GM18505 (cell line): ENCODE measurements at regions not wholly inside any gene's neighbourhood (a gene's known extent, or its start where the extent isn't known, plus 50 kb on each side); places are given as distances from the start of the nearest gene placed in this dataset.

Source experiments
- ATAC-seq: cut with Tn5 transposase; IDR thresholded peaks from one replicate; pipeline ENCODE4 v1.9.1; 2021; ENCODE audit not compliant: unreplicated experiment
- POLR2A ChIP-seq: IDR thresholded peaks from 4 replicates; pipeline ENCODE4 v1.6.1; 2011; ENCODE audit warnings: borderline replicate concordance; ENCODE audit not compliant: insufficient read depth, insufficient read length; ENCODE audit errors: extremely low read depth

DNA sequence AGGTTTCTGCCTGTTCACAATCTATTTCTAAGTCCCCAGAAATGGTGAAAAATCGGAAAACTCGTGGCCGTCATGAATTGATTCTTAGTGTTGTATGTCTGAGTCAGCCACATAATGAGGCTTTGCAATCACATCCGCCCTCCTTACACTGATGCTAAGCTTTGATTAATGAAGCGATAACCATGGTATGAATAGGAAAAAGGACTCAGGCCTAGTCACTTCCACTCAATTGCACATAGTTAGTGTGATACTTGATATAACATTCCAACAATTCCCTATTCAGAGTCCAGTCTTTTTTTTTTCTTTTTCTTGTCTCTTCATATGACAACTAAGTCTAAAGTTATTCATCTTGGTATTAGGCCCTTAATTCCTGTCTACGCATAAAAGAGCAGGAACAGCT, 1231.0 kb downstream of the VRK1 start:
- no peak for ATAC-seq
- TF ChIP-seq POLR2A, result no peak

- no peak for ATAC-seq
- TF ChIP-seq POLR2A, result no peak
These were observed 1236.6 kb downstream of the BCL11B start for GRCh38 chr14:98035396-98035795.

DNA sequence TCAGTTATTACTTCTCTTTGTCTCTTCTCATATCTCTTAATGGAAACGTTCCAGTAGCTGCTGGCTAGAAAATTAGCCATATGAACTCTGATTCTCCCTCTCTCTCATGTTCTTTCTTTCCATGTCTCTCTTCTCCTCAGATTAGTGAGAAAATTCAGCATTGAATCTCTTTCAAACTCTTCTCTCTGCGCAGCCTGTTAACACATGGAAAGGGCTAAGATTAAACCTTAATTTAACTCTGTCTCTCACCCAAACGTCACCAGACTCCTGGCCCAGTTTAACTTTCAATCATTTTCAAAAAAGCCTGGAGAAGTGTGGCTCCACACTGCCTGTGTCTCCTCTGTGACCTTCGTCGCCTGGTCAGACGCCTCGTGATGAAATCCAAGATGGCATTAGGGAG, 1234.2 kb downstream of the BCL11B start:
- no peak for ATAC-seq

DNA sequence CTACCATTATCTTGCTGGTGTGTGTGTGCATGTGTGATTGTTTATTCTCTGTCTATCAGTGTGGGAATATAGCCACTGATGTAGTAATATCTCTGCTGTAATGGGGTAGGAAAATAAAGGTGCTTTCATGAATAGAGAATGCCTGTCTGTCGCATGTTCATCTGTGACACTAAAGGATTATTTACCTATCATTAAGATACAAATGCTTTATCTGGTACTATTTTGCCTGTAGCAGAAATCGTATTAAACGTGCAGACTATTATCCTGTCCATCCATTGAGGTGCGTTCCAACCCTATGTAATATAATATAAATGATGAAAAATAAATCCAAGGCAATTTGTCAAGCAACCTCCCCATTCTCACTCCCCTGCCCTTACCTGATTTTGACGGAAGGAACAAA, 1215.1 kb downstream of the BCL11B start:
- no peak for ATAC-seq
- TF ChIP-seq POLR2A, result no peak

More for the DNA sequence above, 1234.2 kb downstream of the BCL11B start:
- TF ChIP-seq POLR2A, result no peak

- TF ChIP-seq POLR2A, result no peak
- no peak for ATAC-seq
These were observed 1212.9 kb downstream of the BCL11B start for GRCh38 chr14:98059106-98059505.

DNA sequence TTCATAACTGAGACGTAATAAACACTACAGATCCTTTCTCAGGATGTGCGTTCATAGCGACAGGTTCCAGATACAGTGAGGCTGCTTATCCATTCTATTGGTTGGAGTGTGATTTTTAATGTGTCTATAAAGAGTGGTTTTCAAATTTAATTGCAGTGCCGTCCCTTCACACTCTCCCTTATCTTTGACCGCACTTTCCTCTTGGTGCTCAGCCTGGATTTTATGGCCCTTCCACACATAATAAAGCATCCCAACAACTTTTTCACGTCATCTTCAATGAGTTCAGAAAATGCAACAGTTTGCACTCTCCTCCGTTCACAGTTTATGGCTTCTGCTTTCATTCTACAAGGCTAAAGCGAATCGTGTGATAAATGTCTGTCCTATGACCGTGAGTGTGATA, 1209.9 kb downstream of the BCL11B start:
- TF ChIP-seq POLR2A, result no peak
- no peak for ATAC-seq

DNA sequence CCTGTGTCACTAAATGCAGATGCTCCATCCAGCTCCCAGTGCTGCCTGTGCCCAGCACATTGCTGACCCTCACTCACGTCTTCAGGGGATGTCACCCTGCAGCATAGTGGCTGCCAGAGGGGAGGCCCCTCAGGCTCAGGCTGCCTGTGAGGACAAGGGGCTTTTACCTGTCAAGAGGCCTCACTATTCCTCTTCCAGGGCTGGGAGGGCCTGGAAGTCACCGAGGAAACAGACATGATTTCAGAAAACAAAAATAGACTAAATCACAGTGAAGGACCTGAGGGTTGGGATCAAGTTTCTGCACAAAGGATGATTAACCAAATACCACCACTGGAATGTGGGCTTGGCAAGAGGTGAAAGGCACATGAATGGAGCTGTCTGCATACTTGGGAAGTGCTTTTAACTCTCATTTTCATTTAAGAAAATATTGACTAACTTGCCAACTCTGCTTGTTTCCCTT, 1202.3 kb downstream of the BCL11B start:
- ATAC-seq, result no peak
- TF ChIP-seq POLR2A, result no peak

- no peak for TF ChIP-seq POLR2A
- ATAC-seq, result no peak
These were observed 1201.5 kb downstream of the BCL11B start for GRCh38 chr14:98070536-98070935.

DNA sequence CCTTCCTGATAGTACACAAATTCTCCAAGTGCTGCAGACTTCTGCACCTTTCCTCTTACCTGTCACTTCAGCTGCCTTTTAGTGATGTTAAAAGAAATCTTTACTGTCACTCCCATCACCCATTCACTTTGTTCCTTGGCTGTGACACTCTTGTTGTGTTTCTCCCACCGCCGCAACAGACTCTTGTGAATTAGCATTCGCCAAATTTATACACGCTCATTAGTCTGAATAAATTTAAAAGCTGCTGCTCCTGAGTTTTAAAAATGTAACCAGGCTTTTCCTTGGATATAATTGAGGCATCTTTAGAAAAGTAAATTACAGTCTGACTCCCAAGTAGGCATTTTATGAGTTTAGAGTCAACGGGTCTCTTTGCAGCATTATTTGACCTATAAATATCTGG, 1197.9 kb downstream of the BCL11B start:
- no peak for ATAC-seq

DNA sequence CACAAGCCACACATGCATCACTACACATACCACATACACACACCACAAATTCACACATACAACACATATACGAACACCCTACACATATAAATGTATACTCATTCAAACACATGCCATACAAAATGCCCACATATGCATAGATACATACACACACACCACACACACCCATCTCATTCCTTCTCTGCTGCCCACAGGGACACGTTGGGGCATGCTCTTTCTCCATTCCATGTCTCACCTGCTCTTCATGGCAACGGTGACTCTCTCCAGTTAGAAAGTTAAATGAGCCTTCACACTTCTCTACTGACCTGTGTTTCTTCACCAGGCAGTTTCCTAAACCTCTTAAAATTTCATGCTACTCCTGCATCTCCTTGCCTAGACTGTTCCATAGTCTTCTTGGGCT, 1194.8 kb downstream of the BCL11B start:
- TF ChIP-seq POLR2A, result no peak
- ATAC-seq, result no peak

More for the DNA sequence above, 1197.9 kb downstream of the BCL11B start:
- no peak for TF ChIP-seq POLR2A

DNA sequence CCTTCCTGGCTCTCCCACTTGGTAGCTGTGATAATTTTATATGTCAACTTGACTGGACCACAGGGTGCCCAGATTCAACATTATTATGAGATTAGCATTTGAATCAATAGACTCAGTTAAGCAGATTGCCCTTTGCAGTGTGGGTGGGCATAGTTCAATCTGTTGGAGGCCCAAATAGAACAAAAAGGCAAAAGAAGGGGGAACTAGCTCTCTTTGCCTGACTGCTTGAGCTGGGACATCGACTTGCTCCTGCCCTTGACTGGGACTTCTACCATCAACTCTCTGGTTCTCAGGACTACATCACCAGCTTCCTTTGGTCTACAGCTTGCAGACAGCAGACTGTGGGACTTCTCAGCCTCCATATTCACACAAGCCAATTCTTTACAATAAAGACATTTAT, 1189.2 kb downstream of the BCL11B start:
- TF ChIP-seq POLR2A, result no peak
- no peak for ATAC-seq

GRCh38 chr14:98085751-98086150, 1186.2 kb downstream of the BCL11B start:
- no peak for ATAC-seq
- TF ChIP-seq POLR2A, result no peak

DNA sequence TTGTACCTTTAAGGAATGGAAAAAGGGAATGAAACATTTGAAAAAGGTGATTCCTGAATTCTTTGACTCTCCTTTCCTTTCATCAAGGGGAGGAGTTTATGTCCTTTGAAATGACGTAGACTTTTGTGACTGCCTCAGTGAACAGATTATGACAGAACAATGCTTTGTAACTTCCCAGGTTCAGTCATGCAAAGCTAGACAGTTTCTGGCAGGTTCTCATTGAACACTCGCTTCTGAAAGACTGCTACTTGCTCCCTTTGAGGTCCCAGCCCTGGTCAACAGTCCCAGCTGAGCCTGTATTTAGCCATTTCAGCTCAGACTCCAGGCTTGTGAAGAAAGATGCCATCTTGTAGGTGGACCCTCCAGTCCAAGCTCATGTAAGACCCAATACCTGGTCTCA, 1178.9 kb downstream of the BCL11B start:
- TF ChIP-seq POLR2A, result no peak
- ATAC-seq, result no peak

- TF ChIP-seq POLR2A, result no peak
- no peak for ATAC-seq
These were observed 1172.5 kb downstream of the BCL11B start for GRCh38 chr14:98099527-98099926.

DNA sequence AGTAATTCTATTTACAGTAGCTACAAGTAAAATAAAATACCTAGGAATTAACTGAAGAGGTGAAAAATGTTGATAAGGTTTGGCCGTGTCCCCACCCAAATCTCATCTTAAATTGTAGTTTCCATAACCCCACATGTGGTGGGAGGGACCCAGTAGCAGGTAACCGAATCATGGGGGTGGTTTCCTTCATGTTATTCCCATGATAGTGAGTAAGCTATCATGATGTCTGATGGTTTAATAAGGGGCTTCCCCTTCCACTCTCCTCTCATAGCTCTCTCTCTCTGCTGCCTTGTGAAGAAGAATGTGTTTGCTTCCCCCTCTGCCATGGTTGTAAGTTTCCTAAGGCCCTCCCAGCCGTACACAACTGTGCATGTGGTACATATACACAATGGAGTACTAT, 1170.7 kb downstream of the BCL11B start:
- no peak for ATAC-seq
- TF ChIP-seq POLR2A, result no peak
